GM12878 (cell line): ENCODE measurements at regions not wholly inside any gene's neighbourhood (a gene's known extent, or its start where the extent isn't known, plus 50 kb on each side); places are given as distances from the start of the nearest gene placed in this dataset.

Experiments
- ATAC-seq: fragments of 200-7000 bp; cut with Tn5 transposase; 3 replicates; pipeline ENCODE4 v1.9.1; 2020; ENCODE audit warnings: mild to moderate bottlenecking, moderate library complexity
- BruUV-seq: library from RNA; stranded (reverse); fragments of 400-500 nt; replicated peaks from 2 replicates; lab custom pipeline; 2021; lab: Mats Ljungman, UMichigan
- CTCF ChIA-PET: fragments of 300-600 bp; sonication (Branson Sonifier 250); formaldehyde crosslinking; extraction: SDS; loops from one replicate; lab custom pipeline; 2021; ENCODE audit warnings: inconsistent platforms; lab: Yijun Ruan, JAX
- POLR2A ChIA-PET: fragments of 350-600 bp; formaldehyde crosslinking; extraction: SDS; loops from one replicate; lab custom pipeline; 2021; ENCODE audit warnings: inconsistent platforms; lab: Charles Lee
- RAD21 ChIA-PET: fragments of 300-600 bp; sonication (Branson Sonifier 250); formaldehyde crosslinking; loops from one replicate; lab custom pipeline; 2023; ENCODE audit warnings: antibody characterized with exemption; ENCODE audit not compliant: unreplicated experiment; lab: Charles Lee
- SMC1A ChIA-PET: fragments of 300-600 bp; sonication (Branson Sonifier 250); formaldehyde crosslinking; loops from one replicate; lab custom pipeline; 2023; ENCODE audit not compliant: unreplicated experiment, uncharacterized antibody; lab: Charles Lee
- DNase-seq: peaks from one replicate; pipeline ENCODE4 v3.0.0-alpha.2; 2011; ENCODE audit warnings: low read depth, low spot score
- FAIRE-seq: peaks from 3 replicates; lab custom pipeline; 2011; peaks lifted over from hg19 to GRCh38; lab: Jason Lieb, UNC
- H2AFZ ChIP-seq: 2 replicates; pipeline ENCODE4 v1.6.0; 2011; ENCODE audit warnings: low read depth, low read length, control low read depth; ENCODE audit not compliant: control insufficient read depth
- H3K27ac ChIP-seq: 2 replicates; pipeline ENCODE4 v1.5.1; 2011; ENCODE audit warnings: control low read depth; ENCODE audit not compliant: control insufficient read depth, insufficient read depth
- H3K27me3 ChIP-seq, 2 experiments: replicated peaks in 1 of 2; 2 replicates each; pipeline versions ENCODE4 v1.6.0 to v1.6.1; 2011; ENCODE audit warnings: low read length in 1 of 2; ENCODE audit not compliant: control insufficient read depth in 2 of 2, insufficient read depth in 2 of 2
- H3K36me3 ChIP-seq, 2 experiments: 2 replicates each; pipeline ENCODE4 v1.5.1; 2011; ENCODE audit warnings: low read length in 1 of 2; ENCODE audit not compliant: control insufficient read depth in 2 of 2, insufficient read depth in 2 of 2
- H3K4me1 ChIP-seq: 2 replicates; pipeline ENCODE4 v1.6.1; 2011; ENCODE audit warnings: mild to moderate bottlenecking, low read length, moderate library complexity, mixed read lengths; ENCODE audit not compliant: control insufficient read depth, insufficient read depth
- H3K4me2 ChIP-seq: 2 replicates; pipeline ENCODE4 v1.6.0; 2011; ENCODE audit warnings: control low read depth; ENCODE audit not compliant: control insufficient read depth, insufficient read depth
- H3K4me3 ChIP-seq: fragments of 200-600 bp; sonication (generic); 2 replicates; pipeline ENCODE4 v1.5.1; 2016
- H3K79me2 ChIP-seq: 2 replicates; pipeline ENCODE4 v1.6.0; 2011; ENCODE audit warnings: low read length; ENCODE audit not compliant: control insufficient read depth, insufficient read depth
- H3K9ac ChIP-seq: 2 replicates; pipeline ENCODE4 v1.8.0; 2011; ENCODE audit warnings: low read length, control low read depth, mixed read lengths; ENCODE audit not compliant: control insufficient read depth, insufficient read depth
- H3K9me3 ChIP-seq: replicated peaks from 3 replicates; pipeline ENCODE4 v1.5.1; 2011; ENCODE audit warnings: mild to moderate bottlenecking, low read length; ENCODE audit not compliant: control insufficient read depth, insufficient read depth
- H4K20me1 ChIP-seq: 2 replicates; pipeline ENCODE4 v1.6.0; 2011; ENCODE audit not compliant: control insufficient read depth, insufficient read depth
- CBFB ChIP-seq: IDR thresholded peaks from 2 replicates; pipeline ENCODE4 v1.6.1; 2016; ENCODE audit warnings: antibody characterized with exemption, low read depth
- CBX5 ChIP-seq: sonication (generic); IDR thresholded peaks from 2 replicates; pipeline ENCODE4 v1.6.1; 2016; ENCODE audit warnings: low read depth, moderate library complexity, mild to moderate bottlenecking, inconsistent platforms
- ETV6 ChIP-seq, 2 experiments: fragments of 450-650 bp in 1 of 2; IDR thresholded peaks in 1 of 2; conservative IDR thresholded peaks in 1 of 2; 2 replicates each; pipeline ENCODE4 v1.6.1; 2014; ENCODE audit warnings: antibody characterized with exemption in 1 of 2, borderline replicate concordance in 1 of 2, low read depth in 1 of 2, mild to moderate bottlenecking in 1 of 2, moderate library complexity in 1 of 2
- IRF5 ChIP-seq: fragments of 450-650 bp; IDR thresholded peaks from 2 replicates; pipeline ENCODE4 v1.6.1; 2017; ENCODE audit warnings: borderline replicate concordance
- JUNB ChIP-seq: IDR thresholded peaks from 2 replicates; pipeline ENCODE4 v1.6.1; 2016; ENCODE audit warnings: antibody characterized with exemption, mild to moderate bottlenecking
- RAD51 ChIP-seq: fragments of 450-650 bp; IDR thresholded peaks from 2 replicates; pipeline ENCODE4 v1.6.1; 2016; ENCODE audit warnings: moderate library complexity, mild to moderate bottlenecking, inconsistent platforms
- SP1 ChIP-seq: IDR thresholded peaks from one replicate; pipeline ENCODE4 v1.6.1; 2011; ENCODE audit warnings: low read depth, low read length
- SREBF1 ChIP-seq: IDR thresholded peaks from 2 replicates; pipeline ENCODE4 v1.6.1; 2012; ENCODE audit warnings: mild to moderate bottlenecking, low read length
- SUPT20H ChIP-seq: IDR thresholded peaks from 2 replicates; pipeline ENCODE4 v1.6.1; 2011; ENCODE audit warnings: low read depth, mild to moderate bottlenecking, low read length, moderate library complexity, borderline replicate concordance; ENCODE audit not compliant: control insufficient read depth
- SUZ12 ChIP-seq: fragments of 200-600 bp; sonication (generic); IDR thresholded peaks from one replicate; pipeline ENCODE4 v1.6.1; 2018; ENCODE audit warnings: antibody characterized with exemption, mild to moderate bottlenecking; ENCODE audit not compliant: unreplicated experiment
- ZNF622 ChIP-seq: fragments of 450-650 bp; IDR thresholded peaks from 2 replicates; pipeline ENCODE4 v1.6.1; 2017; ENCODE audit warnings: mild to moderate bottlenecking, inconsistent platforms
- ZNF687 ChIP-seq: fragments of 450-650 bp; IDR thresholded peaks from 2 replicates; pipeline ENCODE4 v1.6.1; 2017; ENCODE audit warnings: mild to moderate bottlenecking, moderate library complexity
- WGBS: methylation state at CpG from one replicate; pipeline ENCODE4 v1.1.6; 2016; ENCODE audit warnings: low lambda C conversion rate; ENCODE audit not compliant: insufficient replicate concordance, insufficient coverage; ENCODE audit errors: missing lambda C conversion rate; 5-methylcytosine and 5-hydroxymethylcytosine counted together
- in situ Hi-C: fragments of 300-500 bp; cut with MboI; formaldehyde crosslinking; loops from 9 replicates; pipeline ENCODE4 v1.14.3; 2018; ENCODE audit warnings: mixed read lengths
- intact Hi-C: fragments of 100-400 bp; cut with micrococcal nuclease; formaldehyde crosslinking; loops from one replicate; pipeline ENCODE4 v1.14.2; 2022; ENCODE audit not compliant: unreplicated experiment
- TF ChIP-seq, protein P1 (sequence below): fragments of 450-650 bp; IDR thresholded peaks from 2 replicates; pipeline ENCODE4 v1.6.1; 2018; ENCODE audit warnings: mild to moderate bottlenecking, low read depth, moderate library complexity; ENCODE audit not compliant: partially characterized antibody
- TF ChIP-seq, protein P2 (sequence below): IDR thresholded peaks from 2 replicates; pipeline ENCODE4 v1.6.1; 2011; ENCODE audit warnings: low read depth, mild to moderate bottlenecking, low read length, moderate library complexity, borderline replicate concordance; ENCODE audit errors: extremely low read depth

DNA sequence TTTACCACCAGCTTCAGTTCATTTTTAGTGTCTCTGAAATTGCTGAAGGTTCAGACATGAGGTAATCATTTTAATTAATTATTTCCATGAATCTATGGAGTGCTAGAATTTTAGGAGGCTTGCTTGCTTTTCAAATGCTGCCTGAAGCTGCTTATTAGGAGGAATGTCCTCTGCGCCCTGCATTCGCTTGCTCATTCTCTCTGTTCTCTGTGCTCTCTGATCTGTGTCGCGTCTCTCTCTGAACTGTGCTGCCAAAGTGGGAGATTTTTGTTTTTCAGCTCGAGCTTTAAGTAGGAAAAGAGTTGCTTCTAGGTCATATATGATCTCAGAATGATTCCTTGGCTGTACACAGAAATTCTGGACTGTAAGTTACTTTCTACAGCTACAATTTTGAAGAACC is 101.7 kb upstream of the PRR16 start (continued):
- TF ChIP-seq, protein P1, sequence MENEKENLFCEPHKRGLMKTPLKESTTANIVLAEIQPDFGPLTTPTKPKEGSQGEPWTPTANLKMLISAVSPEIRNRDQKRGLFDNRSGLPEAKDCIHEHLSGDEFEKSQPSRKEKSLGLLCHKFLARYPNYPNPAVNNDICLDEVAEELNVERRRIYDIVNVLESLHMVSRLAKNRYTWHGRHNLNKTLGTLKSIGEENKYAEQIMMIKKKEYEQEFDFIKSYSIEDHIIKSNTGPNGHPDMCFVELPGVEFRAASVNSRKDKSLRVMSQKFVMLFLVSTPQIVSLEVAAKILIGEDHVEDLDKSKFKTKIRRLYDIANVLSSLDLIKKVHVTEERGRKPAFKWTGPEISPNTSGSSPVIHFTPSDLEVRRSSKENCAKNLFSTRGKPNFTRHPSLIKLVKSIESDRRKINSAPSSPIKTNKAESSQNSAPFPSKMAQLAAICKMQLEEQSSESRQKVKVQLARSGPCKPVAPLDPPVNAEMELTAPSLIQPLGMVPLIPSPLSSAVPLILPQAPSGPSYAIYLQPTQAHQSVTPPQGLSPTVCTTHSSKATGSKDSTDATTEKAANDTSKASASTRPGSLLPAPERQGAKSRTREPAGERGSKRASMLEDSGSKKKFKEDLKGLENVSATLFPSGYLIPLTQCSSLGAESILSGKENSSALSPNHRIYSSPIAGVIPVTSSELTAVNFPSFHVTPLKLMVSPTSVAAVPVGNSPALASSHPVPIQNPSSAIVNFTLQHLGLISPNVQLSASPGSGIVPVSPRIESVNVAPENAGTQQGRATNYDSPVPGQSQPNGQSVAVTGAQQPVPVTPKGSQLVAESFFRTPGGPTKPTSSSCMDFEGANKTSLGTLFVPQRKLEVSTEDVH: no peak

DNA sequence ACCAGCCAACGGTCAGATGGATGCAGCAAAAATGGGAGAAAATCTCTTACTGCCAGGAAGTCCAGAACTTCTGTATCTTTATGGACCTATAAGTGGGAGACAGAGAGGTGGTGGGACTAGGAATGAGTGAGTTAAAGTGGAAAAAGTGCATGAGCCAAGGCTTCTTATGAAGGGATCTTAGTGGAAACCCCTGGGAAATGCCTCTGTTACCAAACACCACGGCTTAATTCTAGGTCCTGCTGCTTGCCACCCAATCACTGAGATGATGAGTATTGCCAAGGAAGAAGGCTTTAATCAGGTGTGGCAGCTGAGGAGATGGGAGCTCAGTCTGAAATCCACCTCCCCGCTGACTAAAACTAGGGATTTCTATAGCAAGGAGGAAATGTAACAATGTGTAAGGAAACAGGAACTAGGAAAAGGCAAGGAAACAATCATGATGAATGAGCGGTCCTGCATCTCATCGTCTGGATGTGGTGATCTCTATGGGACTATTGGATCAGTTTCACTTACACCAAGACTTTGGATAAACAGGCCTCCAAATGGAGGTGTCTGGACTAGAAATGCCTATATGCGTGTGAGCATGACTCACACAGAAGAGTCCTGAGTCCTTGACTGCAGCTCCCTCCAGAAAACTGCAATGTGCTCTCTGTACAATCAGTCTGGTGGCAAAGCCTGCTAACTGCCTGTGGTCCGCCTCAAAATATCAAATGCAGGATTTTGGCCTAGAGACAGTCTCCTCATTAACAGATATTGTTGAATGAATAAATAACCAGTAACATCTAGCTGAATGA is 98.2 kb upstream of the PRR16 start:
- ATAC-seq: no peak
- ChIA-PET RAD21 (no interaction called here), SMC1A (no interaction called here), CTCF (no interaction called here), POLR2A (no interaction called here)
- Histone ChIP-seq H3K4me1 (no peaks in the 10 kb centered on the region), H3K4me2 (no peak overlapping the region), H3K36me3 (no peaks in the 10 kb centered on the region), H3K27me3 (no peaks in the 10 kb centered on the region), H3K4me3 (no peak overlapping the region), H2AFZ (no peak overlapping the region), H3K79me2 (no peaks in the 10 kb centered on the region), H4K20me1 (no peaks in the 10 kb centered on the region), H3K9me3 (no peaks in the 10 kb centered on the region), H3K9ac (no peak overlapping the region), H3K27ac (no peak overlapping the region)
- in situ Hi-C loops: no loop called here
- no peak for DNase-seq
- no TSS peak for BruUV-seq
- no peak for FAIRE-seq
- 41% methylated on average over 7 of the region's 7 CpGs for WGBS
- intact Hi-C loops: no loop called here
- TF ChIP-seq CBFB: no peak
- no peak for TF ChIP-seq IRF5
- TF ChIP-seq RAD51: no peak
- no peak for TF ChIP-seq SUZ12
- TF ChIP-seq JUNB: no peak
- TF ChIP-seq ZNF687: no peak
- TF ChIP-seq, protein P2, sequence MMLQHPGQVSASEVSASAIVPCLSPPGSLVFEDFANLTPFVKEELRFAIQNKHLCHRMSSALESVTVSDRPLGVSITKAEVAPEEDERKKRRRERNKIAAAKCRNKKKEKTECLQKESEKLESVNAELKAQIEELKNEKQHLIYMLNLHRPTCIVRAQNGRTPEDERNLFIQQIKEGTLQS: no peak
- TF ChIP-seq SUPT20H: no peak
- TF ChIP-seq CBX5: no peak
- no peak for TF ChIP-seq ZNF622
- TF ChIP-seq SP1: no peak
- TF ChIP-seq SREBF1: no peak
- no peak for TF ChIP-seq ETV6 (conservative IDR thresholded peaks at IDR 0.05 in 1 of 2, IDR thresholded peaks at IDR 0.05 in 1 of 2; ENCODE audit: borderline replicate concordance in 1 of 2, low read depth in 1 of 2)
